ENCODE measurements at regions not wholly inside any gene's neighbourhood (a gene's known extent, or its start where the extent isn't known, plus 50 kb on each side); places are given as distances from the start of the nearest gene placed in this dataset.

GRCh38 chr4:110361921-110362320, 114.0 kb upstream of the ENPEP start:
- TF ChIP-seq CTCF (IDR thresholded peaks at IDR 0.05; ENCODE audit: low read depth, low read length, missing control alignments), result no peak
- no peak overlapping the region for H3K4me3 ChIP-seq (ENCODE audit: low read depth, low read length)
- no peak for DNase-seq (ENCODE audit: low read depth)

- no peak for TF ChIP-seq CTCF (IDR thresholded peaks at IDR 0.05; ENCODE audit: low read depth, low read length, missing control alignments)
- no peak overlapping the region for H3K4me3 ChIP-seq (ENCODE audit: low read depth, low read length)
- no peak for DNase-seq (ENCODE audit: low read depth)
These were observed 116.9 kb upstream of the ENPEP start for GRCh38 chr4:110359076-110359475.

GRCh38 chr4:110357521-110357920, 118.4 kb upstream of the ENPEP start:
- TF ChIP-seq CTCF (IDR thresholded peaks at IDR 0.05; ENCODE audit: low read depth, low read length, missing control alignments), result no peak
- DNase-seq (ENCODE audit: low read depth), result no peak
- H3K4me3 ChIP-seq (ENCODE audit: low read depth, low read length), result no peak overlapping the region

GRCh38 chr4:110354460-110354859, 121.5 kb upstream of the ENPEP start:
- DNase-seq (ENCODE audit: low read depth), result no peak
- no peak overlapping the region for H3K4me3 ChIP-seq (ENCODE audit: low read depth, low read length)
- TF ChIP-seq CTCF (IDR thresholded peaks at IDR 0.05; ENCODE audit: low read depth, low read length, missing control alignments), result no peak

- no peak for TF ChIP-seq CTCF (IDR thresholded peaks at IDR 0.05; ENCODE audit: low read depth, low read length, missing control alignments)
- H3K4me3 ChIP-seq (ENCODE audit: low read depth, low read length), result no peak overlapping the region
- DNase-seq (ENCODE audit: low read depth), result no peak
These were observed 123.1 kb upstream of the ENPEP start for GRCh38 chr4:110352670-110353442.

- no peak overlapping the region for H3K4me3 ChIP-seq (ENCODE audit: low read depth, low read length)
- no peak for DNase-seq (ENCODE audit: low read depth)
- TF ChIP-seq CTCF (IDR thresholded peaks at IDR 0.05; ENCODE audit: low read depth, low read length, missing control alignments), result no peak
These were observed 127.1 kb upstream of the ENPEP start for GRCh38 chr4:110348711-110349383.

Measured in GM12864 (cell line).